A549 (cell line): ENCODE measurements at regions not wholly inside any gene's neighbourhood (a gene's known extent, or its start where the extent isn't known, plus 50 kb on each side); places are given as distances from the start of the nearest gene placed in this dataset.

Experiments used
- ATAC-seq, 2 experiments: fragments of 200-7000 bp in 1 of 2; fragments of >200 bp in 1 of 2; cut with Nextera tagmentation in 1 of 2; cut with Tn5 transposase in 1 of 2; 3 replicates each; pipeline versions ENCODE4 v1.8.0 to v1.9.1; 2018 to 2020; ENCODE audit warnings: mild to moderate bottlenecking in 1 of 2, moderate library complexity in 1 of 2
- CTCF ChIA-PET: fragments of 300-600 bp; sonication (Branson Sonifier 250); formaldehyde crosslinking; extraction: SDS; loops from one replicate; lab custom pipeline; 2021; ENCODE audit warnings: antibody characterized with exemption, inconsistent platforms; lab: Yijun Ruan, JAX
- POLR2A ChIA-PET: fragments of 350-600 bp; formaldehyde crosslinking; extraction: SDS; loops from one replicate; lab custom pipeline; 2021; ENCODE audit warnings: antibody characterized with exemption, inconsistent platforms; lab: Yijun Ruan, JAX
- DNase-seq, 2 experiments: peaks; one replicate each; pipeline versions ENCODE4 v3.0.0 to v3.0.0-alpha.2; 2011 to 2016; ENCODE audit warnings: low read depth in 1 of 2, low spot score in 1 of 2
- FAIRE-seq: peaks from 2 replicates; lab custom pipeline; 2011; peaks lifted over from hg19 to GRCh38; lab: Jason Lieb, UNC
- H3K27ac ChIP-seq, 2 experiments: fragments of >200 bp; sonication (Bioruptor Twin); formaldehyde crosslinking; 3 replicates each; pipeline ENCODE4 v1.5.1; 2016 to 2017
- H3K4me1 ChIP-seq: fragments of >200 bp; sonication (Bioruptor Twin); formaldehyde crosslinking; 3 replicates; pipeline ENCODE4 v1.6.1; 2016
- H3K4me2 ChIP-seq: fragments of >200 bp; sonication (Bioruptor Twin); formaldehyde crosslinking; 3 replicates; pipeline ENCODE4 v1.6.1; 2016
- H3K4me3 ChIP-seq: fragments of >200 bp; sonication (Bioruptor Twin); formaldehyde crosslinking; 3 replicates; pipeline ENCODE4 v1.5.1; 2016
- H3K9me3 ChIP-seq: fragments of >200 bp; sonication (Bioruptor Twin); formaldehyde crosslinking; 3 replicates; pipeline ENCODE4 v1.6.1; 2016
- CBX2 ChIP-seq: fragments of 200-600 bp; sonication (generic); IDR thresholded peaks from 2 replicates; pipeline ENCODE4 v1.6.1; 2016; ENCODE audit warnings: low read depth, mild to moderate bottlenecking, borderline replicate concordance
- CEBPB ChIP-seq, 2 experiments: fragments of >200 bp in 1 of 2; sonication (Bioruptor Twin) in 1 of 2; formaldehyde crosslinking in 1 of 2; IDR thresholded peaks; 2 replicates each; pipeline ENCODE4 v1.6.1; 2012 to 2016
- CTCF ChIP-seq: fragments of >200 bp; sonication (Bioruptor Twin); formaldehyde crosslinking; IDR thresholded peaks from 3 replicates; pipeline ENCODE4 v1.5.1; 2016
- EHF ChIP-seq: fragments of 250-450 bp; sonication (Bioruptor Pico); IDR thresholded peaks from 2 replicates; pipeline ENCODE4 v1.5.0; 2020; ENCODE audit warnings: mild to moderate bottlenecking
- EHMT2 ChIP-seq: fragments of 200-600 bp; sonication (generic); IDR thresholded peaks from 2 replicates; pipeline ENCODE4 v1.6.1; 2016; ENCODE audit warnings: antibody characterized with exemption, low read depth, mild to moderate bottlenecking, moderate library complexity
- HDAC2 ChIP-seq: fragments of 200-600 bp; sonication (generic); IDR thresholded peaks from 2 replicates; pipeline ENCODE4 v1.6.1; 2016
- HMGXB4 ChIP-seq: fragments of 250-450 bp; sonication (Bioruptor Pico); IDR thresholded peaks from 2 replicates; pipeline ENCODE4 v1.5.0; 2021; ENCODE audit warnings: mild to moderate bottlenecking, moderate library complexity, borderline replicate concordance
- HOXA7 ChIP-seq: fragments of 250-450 bp; sonication (Bioruptor Pico); IDR thresholded peaks from 2 replicates; pipeline ENCODE4 v1.5.0; 2020; ENCODE audit warnings: mild to moderate bottlenecking, moderate library complexity
- HOXB13 ChIP-seq: fragments of 250-450 bp; sonication (Bioruptor Pico); IDR thresholded peaks from 2 replicates; pipeline ENCODE4 v1.5.0; 2020; ENCODE audit warnings: low read depth, mild to moderate bottlenecking, moderate library complexity
- KDM5A ChIP-seq: fragments of 200-600 bp; sonication (generic); IDR thresholded peaks from 2 replicates; pipeline ENCODE4 v1.6.1; 2016; ENCODE audit warnings: antibody characterized with exemption, mild to moderate bottlenecking
- MAFK ChIP-seq: fragments of 450-650 bp; IDR thresholded peaks from 2 replicates; pipeline ENCODE4 v1.6.1; 2014; ENCODE audit not compliant: partially characterized antibody
- MAX ChIP-seq: IDR thresholded peaks from 2 replicates; pipeline ENCODE4 v1.6.1; 2012
- NFE2L2 ChIP-seq: fragments of 150-350 bp; conservative IDR thresholded peaks from 2 replicates; pipeline ENCODE4 v1.6.1; 2014; ENCODE audit warnings: low read length
- NR3C1 ChIP-seq: fragments of >200 bp; sonication (Bioruptor Twin); formaldehyde crosslinking; IDR thresholded peaks from 3 replicates; pipeline ENCODE4 v1.6.1; 2017
- PBX3 ChIP-seq: IDR thresholded peaks from 2 replicates; pipeline ENCODE4 v1.6.1; 2012
- PHF8 ChIP-seq: fragments of 200-600 bp; sonication (generic); IDR thresholded peaks from 2 replicates; pipeline ENCODE4 v1.6.1; 2016; ENCODE audit warnings: low read depth, mild to moderate bottlenecking, antibody characterized with exemption, moderate library complexity, borderline replicate concordance
- REST ChIP-seq: fragments of 200-600 bp; sonication (generic); IDR thresholded peaks from 2 replicates; pipeline ENCODE4 v1.6.1; 2016; ENCODE audit warnings: antibody characterized with exemption, mild to moderate bottlenecking, moderate library complexity
- RFX5 ChIP-seq: fragments of 450-650 bp; IDR thresholded peaks from 2 replicates; pipeline ENCODE4 v1.7.1; 2014; ENCODE audit warnings: antibody characterized with exemption, mild to moderate bottlenecking, moderate library complexity
- SMC3 ChIP-seq: fragments of >200 bp; sonication (Bioruptor Twin); formaldehyde crosslinking; IDR thresholded peaks from 3 replicates; pipeline ENCODE4 v1.6.1; 2018; ENCODE audit warnings: inconsistent platforms
- TFCP2L1 ChIP-seq: fragments of 250-450 bp; sonication (Bioruptor Pico); IDR thresholded peaks from 2 replicates; pipeline ENCODE4 v1.5.0; 2021; ENCODE audit warnings: mild to moderate bottlenecking
- USF2 ChIP-seq: fragments of 450-650 bp; IDR thresholded peaks from 2 replicates; pipeline ENCODE4 v1.6.1; 2014; ENCODE audit warnings: antibody characterized with exemption
- ZFP36 ChIP-seq: fragments of 450-650 bp; IDR thresholded peaks from 2 replicates; pipeline ENCODE4 v1.6.1; 2014; ENCODE audit warnings: borderline replicate concordance; ENCODE audit not compliant: partially characterized antibody
- WGBS: methylation state at CpG from one replicate; pipeline ENCODE4 v1.1.6; 2017; ENCODE audit errors: missing lambda C conversion rate; 5-methylcytosine and 5-hydroxymethylcytosine counted together

- TF ChIP-seq SMC3, result no peak
Measured at GRCh38 chr21:17191346-17191993, 321.4 kb upstream of the CXADR start (continued).

- TF ChIP-seq MAX (no peak), SMC3 (no peak), PHF8 (no peak), CEBPB (IDR thresholded peaks at IDR 0.05) (no peak), NFE2L2 (no peak), RFX5 (no peak), TFCP2L1 (CRISPR knock-in tag) (no peak), CTCF (no peak), MAFK (no peak), EHF (CRISPR knock-in tag) (no peak), HOXA7 (no peak), NR3C1 (no peak)
- no peak overlapping the region for H3K4me2 ChIP-seq
- FAIRE-seq, result no peak
- WGBS, result 3% methylated on average over 1 of the region's 1 CpG
- ATAC-seq, result no peak
- no peaks in the 10 kb centered on the region for H3K9me3 ChIP-seq
- no peak overlapping the region for H3K27ac ChIP-seq
- CTCF ChIA-PET, result no interaction called here
- POLR2A ChIA-PET, result no interaction called here
- H3K4me1 ChIP-seq, result no peaks in the 10 kb centered on the region
- no peak overlapping the region for H3K4me3 ChIP-seq
- DNase-seq, result no peak
Measured at GRCh38 chr21:17195351-17195750, 317.5 kb upstream of the CXADR start.

- no peak for ATAC-seq
- TF ChIP-seq HOXB13 (CRISPR knock-in tag), result no peak
- TF ChIP-seq EHF (CRISPR knock-in tag), result no peak
- no peak for TF ChIP-seq USF2
- no peak for TF ChIP-seq ZFP36
- no peak for TF ChIP-seq CBX2
- TF ChIP-seq EHMT2, result no peak
- no peak for TF ChIP-seq HMGXB4 (CRISPR knock-in tag)
- TF ChIP-seq TFCP2L1 (CRISPR knock-in tag), result no peak
- TF ChIP-seq MAFK, result no peak
- TF ChIP-seq HDAC2, result no peak
- TF ChIP-seq REST, result no peak
- no peak for TF ChIP-seq KDM5A
- TF ChIP-seq PBX3, result no peak
- DNase-seq, result no peak
- FAIRE-seq, result no peak
- Histone ChIP-seq H3K4me1 (no peaks in the 10 kb centered on the region), H3K9me3 (no peaks in the 10 kb centered on the region), H3K4me2 (no peak overlapping the region), H3K27ac (no peak overlapping the region), H3K4me3 (no peak overlapping the region)
- POLR2A ChIA-PET, result no interaction called here
- 29% methylated on average over 1 of the region's 1 CpG for WGBS
- CTCF ChIA-PET, result no interaction called here
Measured at GRCh38 chr21:17195976-17196375, 316.9 kb upstream of the CXADR start.
